HG03060 (cell line): ENCODE measurements at regions not wholly inside any gene's neighbourhood (a gene's known extent, or its start where the extent isn't known, plus 50 kb on each side); places are given as distances from the start of the nearest gene placed in this dataset.
"Not testable (repeated sequence)": the region's sequence is repeated elsewhere in the genome, so short reads cannot be mapped to it uniquely, and the experiment has no call there.

Experiments
- ATAC-seq: cut with Tn5 transposase; IDR thresholded peaks from one replicate; pipeline ENCODE4 v1.9.1; 2021; ENCODE audit warnings: low read depth, moderate number of reproducible peaks; ENCODE audit not compliant: unreplicated experiment

DNA sequence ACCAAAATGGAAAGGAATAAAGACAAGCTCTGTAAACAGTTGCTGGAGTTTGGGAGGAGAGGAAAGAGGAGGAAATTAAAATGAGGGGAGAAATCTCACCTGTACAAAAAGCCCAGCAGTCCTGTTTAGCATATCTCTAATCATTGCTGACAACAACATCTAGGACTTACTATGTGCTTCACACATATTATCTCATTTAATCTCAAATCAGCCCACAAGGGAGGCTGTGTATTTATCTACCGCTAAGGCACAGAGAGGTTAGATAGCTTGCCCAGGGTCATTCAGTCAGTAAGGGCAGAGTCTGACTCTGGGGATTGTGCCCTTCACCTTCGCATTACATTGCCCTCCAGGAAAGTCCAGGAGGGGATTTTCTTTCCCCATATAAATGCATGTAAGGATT is 233.3 kb downstream of the DLEU7 start:
- ATAC-seq: no peak

DNA sequence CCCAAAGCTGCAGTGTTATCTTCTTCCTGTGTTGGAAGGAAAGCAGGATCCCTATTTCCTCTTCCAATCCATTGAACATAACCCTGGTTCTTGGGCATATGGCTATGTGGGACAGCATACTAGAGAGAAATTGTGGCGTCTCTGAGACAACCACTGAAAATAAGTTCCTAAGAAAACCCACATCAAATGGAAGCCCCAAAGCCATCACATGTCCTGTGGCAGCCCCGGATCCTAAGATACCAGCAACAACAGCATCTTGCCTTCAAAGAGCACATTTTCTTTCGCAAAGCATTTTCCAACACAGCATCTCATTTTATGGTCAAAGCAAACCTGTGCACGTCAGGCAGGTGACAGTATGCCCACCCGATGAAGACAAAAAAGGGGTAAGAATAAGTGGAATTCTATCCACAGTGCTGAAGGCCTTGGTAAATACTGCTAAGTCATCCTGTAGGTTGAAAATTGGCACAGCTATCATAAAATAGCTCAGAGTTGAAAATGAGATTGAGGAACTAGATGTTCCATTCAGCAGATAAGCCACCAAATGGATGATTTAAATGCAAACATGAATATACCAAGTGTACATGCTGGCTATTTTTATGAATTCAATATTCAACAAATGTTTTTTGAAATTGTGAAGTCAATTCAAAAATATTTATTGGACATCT is 232.2 kb downstream of the DLEU7 start:
- no peak for ATAC-seq

DNA sequence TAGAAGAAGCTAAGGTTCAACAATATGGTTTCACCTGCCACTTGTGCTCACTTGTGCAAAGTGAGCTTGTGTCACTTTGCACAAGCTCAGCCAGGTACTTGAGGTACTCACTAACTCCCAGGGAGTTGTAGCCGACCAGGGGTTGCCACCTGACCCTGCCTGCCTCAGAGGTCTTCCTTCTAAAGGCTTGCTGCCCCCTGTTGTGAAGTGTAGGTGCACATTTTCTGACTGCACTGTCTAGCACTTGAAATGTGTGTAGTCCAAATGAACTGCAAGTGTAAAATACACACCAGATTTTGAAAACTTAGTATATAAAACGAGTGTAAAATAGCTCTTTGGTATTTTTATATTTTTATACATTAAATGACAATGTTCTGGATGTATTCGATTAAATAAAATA is 230.8 kb downstream of the DLEU7 start:
- no peak for ATAC-seq

DNA sequence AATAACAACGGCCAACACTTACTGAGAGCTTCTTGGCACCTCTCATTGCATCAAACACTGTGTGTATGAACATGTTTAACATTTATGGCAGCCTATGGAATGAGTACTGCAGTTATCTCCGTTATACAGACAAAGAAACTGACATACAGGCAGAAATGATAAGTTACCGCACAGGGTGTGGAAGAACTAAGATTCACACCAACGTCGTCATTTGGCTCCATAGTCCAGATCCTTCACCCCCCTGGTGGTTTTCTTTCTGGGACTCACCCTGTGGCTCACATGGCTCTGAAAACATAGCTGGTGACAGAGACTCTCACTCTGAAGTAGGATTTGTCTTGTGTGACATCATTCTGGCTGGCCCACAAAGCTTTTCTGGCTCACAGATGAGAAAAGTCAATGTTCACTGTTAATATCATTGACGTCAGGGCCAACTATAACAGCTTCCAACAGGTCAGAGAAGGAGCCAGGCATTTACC is 230.1 kb downstream of the DLEU7 start:
- no peak for ATAC-seq

DNA sequence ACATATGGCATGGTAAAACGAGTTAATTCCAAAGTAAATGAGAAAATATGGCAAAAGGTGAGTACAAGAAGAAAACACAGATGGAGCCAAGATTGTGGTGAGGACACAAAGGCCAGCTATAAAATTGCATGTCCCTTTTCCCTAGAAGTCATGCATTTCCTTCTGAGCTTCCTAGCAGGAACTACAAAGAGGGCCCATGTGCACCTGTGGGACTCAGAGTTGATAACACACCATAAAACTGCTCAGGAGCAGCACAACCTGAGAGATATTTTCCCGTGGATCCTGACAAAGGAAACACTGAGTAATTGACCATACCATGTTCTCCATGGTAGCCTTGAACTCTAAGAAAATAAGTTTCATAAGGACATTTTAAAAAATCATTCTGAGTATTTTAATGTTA is 228.3 kb downstream of the DLEU7 start:
- ATAC-seq: no peak

DNA sequence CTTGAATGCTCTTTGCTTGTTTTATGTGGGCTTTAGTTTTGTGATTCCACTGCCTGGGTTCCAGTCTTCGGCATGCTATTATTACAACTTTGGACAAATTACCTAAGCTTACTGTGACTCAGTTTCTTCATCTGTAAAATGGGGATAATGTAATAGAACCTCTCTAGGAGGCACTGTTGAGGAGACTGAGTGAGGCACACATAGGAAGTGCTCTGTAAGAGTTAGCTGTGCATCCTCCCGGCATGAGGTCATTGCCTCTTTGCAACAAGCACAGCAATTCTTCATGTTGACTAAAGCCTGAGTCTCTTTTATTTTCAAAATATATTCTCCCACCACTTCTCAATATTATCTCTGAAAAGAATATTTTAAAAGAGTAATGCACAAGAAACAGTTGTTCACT is 227.4 kb downstream of the DLEU7 start:
- ATAC-seq: no peak

DNA sequence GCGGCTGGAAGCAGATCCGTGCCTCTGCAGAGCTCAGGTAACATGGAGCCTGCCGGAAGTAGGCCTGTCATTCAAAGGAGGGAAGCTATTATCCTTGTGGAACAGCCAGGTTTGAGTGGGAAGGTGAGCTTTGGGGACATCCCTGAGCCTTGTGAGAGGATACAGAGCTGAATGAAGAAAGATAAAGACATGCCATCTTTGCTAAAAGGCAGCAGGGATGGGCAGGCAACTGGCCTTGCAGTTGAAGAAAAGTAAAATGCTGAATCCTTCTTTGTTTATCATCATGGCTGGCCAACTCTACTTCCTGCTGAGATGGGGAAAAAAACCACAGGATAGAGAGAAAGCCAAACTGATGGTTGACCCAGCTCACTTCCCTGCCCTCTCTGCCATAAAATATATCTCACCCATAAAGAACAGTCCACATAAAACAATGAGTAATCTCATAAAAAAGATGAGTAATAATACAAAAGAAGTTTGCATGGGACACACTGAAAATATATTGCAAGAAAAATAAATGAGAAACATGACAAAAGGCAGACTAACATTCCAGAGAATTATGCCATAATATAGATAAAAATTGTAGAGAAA is 226.3 kb downstream of the DLEU7 start:
- ATAC-seq: no peak

DNA sequence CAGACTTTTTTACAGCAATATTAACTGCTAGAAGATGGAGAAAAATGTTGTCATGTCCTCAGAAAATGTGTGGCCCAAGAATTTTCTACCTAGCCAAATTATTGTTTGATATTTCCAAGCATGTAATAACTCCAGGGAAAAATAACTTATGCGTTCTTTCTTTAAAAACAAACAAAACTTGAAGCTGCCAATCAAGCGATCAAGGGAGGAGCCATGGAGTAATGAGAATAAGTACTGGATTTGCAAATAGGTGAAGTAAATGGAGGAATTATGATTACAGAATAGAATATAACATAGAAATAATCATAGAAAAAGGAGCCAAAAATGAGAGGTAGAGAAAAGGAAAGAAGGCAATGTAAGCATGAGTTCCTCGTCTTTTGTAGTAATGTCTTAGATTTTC is 225.3 kb downstream of the DLEU7 start:
- ATAC-seq: no peak

DNA sequence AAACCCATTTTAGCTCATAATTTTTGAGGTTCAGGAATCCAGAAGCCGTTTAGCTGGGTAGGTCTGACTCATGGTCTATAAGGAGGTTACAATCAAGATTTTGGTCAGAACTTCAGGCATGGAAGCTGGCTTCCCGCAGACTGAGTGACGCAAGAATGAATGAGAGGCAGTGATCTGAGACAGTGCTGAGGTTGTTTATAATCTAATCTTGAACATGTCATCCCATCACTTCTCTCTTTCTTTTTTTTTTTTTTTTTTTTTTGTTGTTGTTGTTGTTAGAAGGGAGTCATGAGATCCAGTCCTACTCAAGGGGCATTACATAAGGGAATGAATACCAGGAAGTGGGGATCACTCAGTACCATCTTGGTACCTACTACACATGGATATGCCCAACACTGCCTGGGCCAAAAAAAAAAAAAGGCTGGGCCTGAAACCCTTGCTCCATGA is 217.4 kb downstream of the DLEU7 start:
- ATAC-seq: no peak

DNA sequence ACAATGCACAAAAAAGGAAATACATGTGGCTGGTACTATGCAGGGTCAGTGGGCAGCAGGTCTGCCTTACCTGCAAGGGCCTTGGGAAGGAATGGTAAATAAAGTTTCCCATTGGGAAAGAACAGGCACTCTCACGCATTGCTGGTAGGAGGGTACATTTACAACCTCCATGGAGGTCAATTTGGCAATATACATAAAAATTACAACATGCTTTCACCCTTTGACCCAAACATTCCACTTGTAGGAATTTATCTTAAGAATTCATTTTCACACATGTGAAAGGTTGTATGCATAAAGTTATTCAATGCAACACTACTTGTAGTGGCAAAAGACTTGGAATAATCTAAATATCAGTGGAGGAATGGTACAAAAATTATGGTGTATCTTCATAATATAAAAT is 216.4 kb downstream of the DLEU7 start:
- no peak for ATAC-seq

DNA sequence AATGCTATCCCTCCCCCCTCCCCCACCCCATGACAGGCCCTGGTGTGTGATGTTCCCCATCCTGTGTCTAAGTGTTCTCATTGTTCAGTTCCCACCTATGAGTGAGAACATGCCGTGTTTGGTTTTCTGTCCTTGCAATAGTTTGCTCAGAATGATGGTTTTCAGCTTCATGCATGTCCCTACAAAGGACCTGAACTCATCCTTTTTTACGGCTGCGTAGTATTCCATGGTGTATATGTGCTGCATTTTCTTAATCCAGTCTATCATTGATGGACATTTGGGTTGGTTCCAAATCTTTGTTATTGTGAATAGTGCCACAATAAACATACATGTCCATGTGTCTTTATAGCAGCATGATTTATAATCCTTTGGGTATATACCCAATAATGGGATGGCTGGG is 215.0 kb downstream of the DLEU7 start:
- ATAC-seq: not testable (repeated sequence)

DNA sequence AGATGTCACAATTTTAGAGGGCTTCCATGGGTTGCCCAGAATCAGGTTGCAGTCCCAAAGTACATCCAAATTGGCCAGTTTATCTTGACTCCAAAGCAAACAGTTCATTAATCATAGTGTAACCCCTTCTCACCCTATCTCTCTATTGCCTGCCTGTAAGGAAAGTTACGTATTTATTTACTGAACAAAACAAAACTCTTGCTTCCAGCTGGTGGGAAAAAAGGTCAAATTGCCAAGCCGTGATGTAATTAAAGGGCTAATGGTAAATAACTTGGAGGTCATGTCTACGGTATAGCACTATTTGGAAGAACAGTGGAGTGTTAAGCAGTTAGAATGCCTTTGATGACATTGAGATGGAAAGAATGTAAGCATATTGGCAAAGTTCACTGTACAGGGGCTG is 214.0 kb downstream of the DLEU7 start:
- ATAC-seq: no peak

DNA sequence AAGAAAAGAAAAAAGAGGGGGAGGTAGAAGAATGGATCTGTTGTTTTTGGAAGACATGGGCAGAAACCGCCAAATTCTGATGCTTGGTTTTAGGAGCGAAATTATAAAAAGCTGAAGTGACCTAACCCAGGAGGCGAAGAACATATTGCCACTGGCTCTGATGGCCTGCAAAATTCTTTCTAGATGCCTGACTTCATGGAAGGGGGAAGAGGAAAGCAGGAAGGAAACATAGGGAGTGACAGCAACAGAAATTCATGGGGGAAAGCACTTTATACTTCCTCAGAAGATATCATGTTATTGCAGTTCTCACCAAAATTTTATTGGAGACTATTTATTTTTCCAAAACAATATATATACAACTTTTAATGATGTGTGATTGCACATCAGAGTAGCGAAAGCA is 213.5 kb downstream of the DLEU7 start:
- no peak for ATAC-seq

DNA sequence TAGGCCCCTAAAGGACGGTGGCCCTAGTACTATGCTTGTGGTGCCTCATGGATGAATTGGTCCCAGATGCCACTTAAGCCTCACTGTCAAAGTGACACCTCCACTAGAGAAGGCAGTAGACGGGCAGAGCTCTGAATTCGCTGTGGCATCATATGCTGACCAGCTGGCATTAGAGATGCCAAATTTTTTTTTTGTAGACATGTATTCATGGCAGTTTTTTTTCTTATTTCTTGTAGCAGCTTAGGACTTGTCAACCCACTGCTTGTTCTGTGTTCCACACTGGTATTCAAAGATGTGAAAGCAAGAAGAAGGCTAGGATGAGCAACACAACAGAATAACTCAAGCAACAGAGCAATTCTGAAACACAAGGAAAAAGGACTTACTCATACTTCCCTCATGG is 212.5 kb downstream of the DLEU7 start:
- no peak for ATAC-seq

DNA sequence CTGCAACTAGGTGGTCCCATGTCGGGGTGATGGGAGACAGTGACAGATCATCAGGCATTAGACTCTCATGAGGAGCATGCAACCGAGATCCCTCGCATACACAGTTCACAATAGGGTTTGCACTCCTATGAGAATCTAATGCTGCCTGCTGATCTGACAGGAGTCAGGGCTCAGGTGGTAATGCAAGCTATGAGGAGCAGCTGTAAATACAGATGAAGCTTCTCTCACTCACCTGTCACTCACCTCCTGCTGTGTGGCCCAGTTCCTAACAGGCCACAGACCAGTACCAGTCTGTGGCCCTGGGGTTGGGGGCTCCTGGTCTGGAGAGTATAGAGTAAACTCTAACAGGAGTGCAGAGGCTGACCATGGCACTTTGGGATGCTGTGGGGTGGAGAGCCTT is 209.2 kb downstream of the DLEU7 start:
- ATAC-seq: no peak

DNA sequence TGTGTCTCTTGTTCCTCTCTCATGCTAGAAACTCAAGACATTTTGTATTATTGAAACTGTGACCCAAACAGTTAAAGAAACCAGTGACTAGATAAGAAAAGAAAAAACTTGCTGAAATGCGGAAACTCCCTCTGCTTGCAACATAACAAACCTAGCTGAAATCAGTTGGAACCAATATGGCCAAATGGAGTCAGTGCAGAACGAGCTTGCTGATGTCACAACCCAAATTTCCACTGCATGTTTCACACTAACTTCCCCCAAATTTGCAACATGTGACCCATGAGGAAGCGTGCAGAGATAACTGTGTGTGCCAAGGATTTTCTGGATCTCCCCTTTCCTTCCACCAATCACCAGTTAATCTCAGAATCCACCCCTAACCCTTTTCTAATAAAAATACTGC is 208.0 kb downstream of the DLEU7 start:
- ATAC-seq: peak; percentile 24

DNA sequence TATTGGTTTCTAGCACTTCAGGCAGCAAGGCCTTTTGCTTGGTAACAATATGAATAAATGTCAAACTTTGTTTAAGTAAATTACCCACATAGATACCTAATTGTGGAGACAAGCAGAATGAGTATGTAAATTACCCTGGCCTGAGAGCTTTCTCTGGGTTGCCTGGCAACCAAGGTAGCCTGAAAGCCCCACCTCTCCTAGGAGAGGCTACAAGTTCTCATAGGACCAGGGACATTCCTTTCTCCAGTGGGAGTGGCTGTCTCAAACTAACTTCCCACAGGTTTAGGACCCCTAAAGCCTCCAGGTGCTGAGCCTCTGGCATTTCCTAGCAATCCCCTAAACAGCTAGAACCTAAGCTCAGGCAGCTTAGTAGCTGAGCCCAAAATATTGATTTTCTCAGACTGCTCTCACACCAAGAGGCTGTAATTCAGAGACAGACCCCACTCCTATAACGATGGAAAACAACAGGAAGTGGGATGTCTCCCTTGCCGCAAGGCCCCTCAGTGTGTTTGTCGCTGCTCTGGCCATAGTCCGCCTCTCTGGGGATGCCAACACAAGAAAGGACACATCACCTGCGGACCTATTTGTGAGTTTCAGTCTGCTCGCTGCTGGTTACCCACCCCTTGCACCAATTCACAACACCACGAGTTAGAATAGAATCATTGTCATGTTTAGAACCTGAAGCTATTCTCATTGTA is 207.3 kb downstream of the DLEU7 start:
- ATAC-seq: peak; percentile 49

DNA sequence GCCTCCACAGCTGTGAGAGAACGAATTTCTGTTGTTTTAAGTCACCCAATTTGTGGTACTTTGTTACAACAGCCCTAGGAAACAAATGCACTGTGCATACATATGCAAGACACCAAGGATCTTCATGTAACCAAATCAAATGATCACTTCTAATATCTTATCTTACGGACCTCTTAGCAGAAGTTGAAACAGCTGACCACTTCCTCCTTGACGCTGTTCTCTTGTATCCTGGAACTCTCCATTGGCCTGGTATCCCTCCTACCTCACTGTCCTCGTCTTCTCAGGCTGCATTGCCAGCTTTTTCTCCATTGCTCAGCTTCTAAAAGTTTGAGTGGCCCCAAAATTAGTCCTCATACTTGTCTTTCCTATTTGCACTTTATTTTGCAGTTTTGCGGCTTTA is 200.4 kb downstream of the DLEU7 start:
- no peak for ATAC-seq

DNA sequence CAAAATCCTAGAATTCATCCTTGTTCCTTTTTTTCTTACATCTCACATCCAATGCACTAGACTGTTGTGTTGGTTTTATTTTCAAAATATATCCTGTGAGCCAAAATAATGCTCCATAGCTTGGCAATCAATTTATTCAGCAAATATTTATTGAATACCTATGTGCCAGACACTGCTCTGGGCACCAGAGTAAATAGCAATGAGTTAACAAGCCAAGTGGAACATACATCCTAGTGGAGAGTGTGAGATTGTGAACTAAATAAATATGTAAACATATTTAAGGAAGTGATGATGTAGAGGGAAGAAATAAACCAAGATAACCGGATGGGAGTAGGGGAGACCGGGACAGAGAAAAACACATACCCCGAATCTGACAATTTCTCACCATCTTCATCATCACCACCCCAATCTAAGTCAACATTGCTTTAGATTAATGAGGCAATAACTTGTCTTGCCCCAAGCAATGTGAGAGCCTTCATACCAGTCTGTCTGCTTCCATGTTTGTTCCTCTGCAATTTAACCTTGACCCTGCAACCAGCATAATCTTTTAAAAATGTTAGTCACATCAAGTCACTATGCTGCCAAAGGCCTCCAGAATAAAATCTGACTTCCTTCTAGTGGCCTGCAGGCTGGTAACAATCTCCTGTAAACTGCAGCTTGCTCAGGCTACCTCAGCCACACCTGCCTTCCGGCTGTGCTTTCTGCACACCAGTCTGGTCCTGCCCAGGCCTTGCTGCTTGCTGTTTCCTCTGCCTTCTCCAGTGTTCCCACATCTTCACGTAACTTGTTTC is 199.2 kb downstream of the DLEU7 start:
- no peak for ATAC-seq

DNA sequence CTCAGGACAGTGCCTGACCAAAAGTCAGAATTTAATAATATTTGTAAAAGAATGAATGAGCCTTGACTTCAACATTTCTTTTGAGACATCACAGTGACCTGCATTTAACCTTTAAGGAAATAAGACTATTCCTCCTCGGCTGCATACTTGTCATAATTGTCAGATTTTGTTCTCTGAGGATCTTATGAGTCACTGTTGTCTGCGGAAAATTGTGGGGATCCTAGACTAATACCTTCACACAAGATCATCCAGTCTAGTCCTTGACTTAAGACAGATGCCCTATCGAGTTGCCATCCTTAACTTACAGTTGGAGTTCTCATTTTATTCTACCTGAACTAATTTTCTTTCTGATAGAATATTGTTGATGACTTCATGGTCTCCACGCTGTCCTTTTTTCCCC is 198.4 kb downstream of the DLEU7 start:
- ATAC-seq: no peak

DNA sequence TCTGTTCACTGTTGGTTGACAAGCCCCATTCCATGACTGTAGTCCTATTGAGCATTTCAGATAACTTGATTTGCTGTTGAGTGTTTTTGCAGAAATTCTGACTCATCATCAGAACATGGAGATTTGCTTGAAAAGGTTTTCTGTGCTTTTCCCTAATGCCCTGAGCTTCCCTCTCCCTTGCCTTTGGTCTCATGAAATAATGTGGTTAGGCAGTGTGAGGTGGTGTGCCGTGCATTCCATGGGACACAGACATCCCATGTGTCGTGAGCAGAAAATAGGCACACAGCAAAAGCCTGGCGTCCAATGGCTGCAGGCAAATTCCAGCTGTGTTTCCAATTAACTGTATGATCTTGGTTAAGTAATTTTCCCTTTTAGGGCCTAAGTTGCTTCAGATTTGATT is 197.4 kb downstream of the DLEU7 start:
- no peak for ATAC-seq
